Smooth muscle cell (in vitro differentiated cells): ENCODE measurements at regions not wholly inside any gene's neighbourhood (a gene's known extent, or its start where the extent isn't known, plus 50 kb on each side); places are given as distances from the start of the nearest gene placed in this dataset.

Experiments used
- DNase-seq: peaks from one replicate; lab custom pipeline; 2025; ENCODE audit not compliant: unreplicated experiment; lab: John Stamatoyannopoulos, UW
- H2AFZ ChIP-seq: fragments of 200-600 bp; sonication (generic); 2 replicates; pipeline ENCODE4 v1.6.0; 2016; ENCODE audit warnings: antibody characterized with exemption, low read depth, mild to moderate bottlenecking
- H3F3A ChIP-seq: fragments of 200-600 bp; sonication (generic); 2 replicates; pipeline ENCODE4 v1.6.0; 2017; ENCODE audit warnings: antibody characterized with exemption, low read depth
- H3K27ac ChIP-seq: fragments of 200-600 bp; sonication (generic); 2 replicates; pipeline ENCODE4 v1.5.1; 2016; ENCODE audit warnings: low read depth, mild to moderate bottlenecking
- H3K27me3 ChIP-seq: fragments of 200-600 bp; sonication (generic); 2 replicates; pipeline ENCODE4 v1.6.1; 2016; ENCODE audit warnings: low read depth, mild to moderate bottlenecking
- H3K36me3 ChIP-seq: fragments of 200-600 bp; sonication (generic); 2 replicates; pipeline ENCODE4 v1.5.1; 2016; ENCODE audit warnings: low read depth
- H3K4me1 ChIP-seq: fragments of 200-600 bp; sonication (generic); 2 replicates; pipeline ENCODE4 v1.5.1; 2016; ENCODE audit warnings: low read depth
- H3K4me2 ChIP-seq: fragments of 200-600 bp; sonication (generic); 2 replicates; pipeline ENCODE4 v1.6.0; 2016; ENCODE audit warnings: mild to moderate bottlenecking
- H3K4me3 ChIP-seq: fragments of 200-600 bp; sonication (generic); 2 replicates; pipeline ENCODE4 v1.5.1; 2016; ENCODE audit warnings: mild to moderate bottlenecking
- H3K79me2 ChIP-seq: fragments of 200-600 bp; sonication (generic); 2 replicates; pipeline ENCODE4 v1.6.0; 2016; ENCODE audit warnings: low read depth, mild to moderate bottlenecking
- H3K9ac ChIP-seq: fragments of 200-600 bp; sonication (generic); 2 replicates; pipeline ENCODE4 v1.6.0; 2016; ENCODE audit warnings: low read depth
- H3K9me3 ChIP-seq: fragments of 200-600 bp; sonication (generic); replicated peaks from 2 replicates; pipeline ENCODE4 v1.5.1; 2016; ENCODE audit warnings: low read depth
- H4K20me1 ChIP-seq: fragments of 200-600 bp; sonication (generic); 2 replicates; pipeline ENCODE4 v1.6.0; 2016; ENCODE audit warnings: low read depth
- CTCF ChIP-seq: fragments of 200-600 bp; sonication (generic); IDR thresholded peaks from 2 replicates; pipeline ENCODE4 v1.5.1; 2017; ENCODE audit warnings: borderline replicate concordance, mild to moderate bottlenecking, antibody characterized with exemption; ENCODE audit not compliant: insufficient read depth, poor library complexity, severe bottlenecking
- WGBS: methylation state at CpG from one replicate; pipeline ENCODE4 v1.1.7; 2016; ENCODE audit warnings: low lambda C conversion rate; 5-methylcytosine and 5-hydroxymethylcytosine counted together

- no peaks in the 10 kb centered on the region for H3K27me3 ChIP-seq
- H3K27ac ChIP-seq: no peak overlapping the region
- H2AFZ ChIP-seq: no peak overlapping the region
- no peaks in the 10 kb centered on the region for H3K4me1 ChIP-seq
- no peaks in the 10 kb centered on the region for H4K20me1 ChIP-seq
- H3K79me2 ChIP-seq: no peaks in the 10 kb centered on the region
- H3K36me3 ChIP-seq: no peaks in the 10 kb centered on the region
- no peak for TF ChIP-seq CTCF
- H3F3A ChIP-seq: no peaks in the 10 kb centered on the region
- 64% methylated on average over 2 of the region's 2 CpGs for WGBS
- H3K4me3 ChIP-seq: no peak overlapping the region
- no peak overlapping the region for H3K9ac ChIP-seq
- H3K4me2 ChIP-seq: no peak overlapping the region
- DNase-seq: no peak
- H3K9me3 ChIP-seq: no peaks in the 10 kb centered on the region
Observed at GRCh38 chr14:79924551-79924950, 286.8 kb downstream of the DIO2 start.

DNA sequence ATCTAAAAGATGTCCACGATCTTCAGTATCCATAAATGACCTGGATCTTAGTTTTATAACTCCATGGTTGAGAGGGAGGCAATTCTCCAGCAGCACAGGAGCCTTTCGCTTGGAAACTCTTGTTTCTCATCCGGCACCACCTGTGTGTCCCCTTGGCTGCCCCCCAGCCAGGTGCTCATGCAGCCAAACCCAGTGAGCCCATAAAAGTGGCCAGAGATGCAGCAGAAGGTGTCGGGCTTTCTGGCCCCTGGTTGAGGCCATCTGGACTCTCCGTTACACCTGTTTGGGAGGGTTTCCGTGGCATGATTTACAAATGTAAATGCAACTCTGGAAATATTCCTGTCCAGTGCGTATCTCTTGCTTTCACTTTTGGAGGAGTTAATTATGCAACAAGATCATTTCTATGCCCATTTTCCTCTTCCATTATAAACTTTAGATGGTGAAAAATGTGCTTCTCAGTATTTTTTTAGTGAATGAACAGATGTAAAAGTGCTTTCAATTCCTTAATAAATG is 291.1 kb downstream of the DIO2 start:
- WGBS: 90% methylated on average over 7 of the region's 7 CpGs
- no peak for TF ChIP-seq CTCF
- no peaks in the 10 kb centered on the region for H4K20me1 ChIP-seq
- H3K4me3 ChIP-seq: no peak overlapping the region
- no peak overlapping the region for H3K9ac ChIP-seq
- H3K36me3 ChIP-seq: no peaks in the 10 kb centered on the region
- no peaks in the 10 kb centered on the region for H3F3A ChIP-seq
- H3K9me3 ChIP-seq: no peaks in the 10 kb centered on the region
- H3K4me2 ChIP-seq: no peak overlapping the region
- DNase-seq: no peak
- H3K27ac ChIP-seq: no peak overlapping the region
- no peaks in the 10 kb centered on the region for H3K4me1 ChIP-seq
- H2AFZ ChIP-seq: no peak overlapping the region
- no peaks in the 10 kb centered on the region for H3K79me2 ChIP-seq
- H3K27me3 ChIP-seq: no peaks in the 10 kb centered on the region
